Naive thymus-derived CD8-positive, alpha-beta T cell (primary cell): ENCODE measurements at regions not wholly inside any gene's neighbourhood (a gene's known extent, or its start where the extent isn't known, plus 50 kb on each side); places are given as distances from the start of the nearest gene placed in this dataset.
"Not testable (repeated sequence)": the region's sequence is repeated elsewhere in the genome, so short reads cannot be mapped to it uniquely, and the experiment has no call there.

ENCODE experiments used
- ATAC-seq, 2 donors: fragments of 150-1000 bp; cut with Tn5 transposase in 1 of 2; sonication (Bioruptor Pico), chemical (Tn5 transposase) in 1 of 2; 1 replicate in 1 of 2; 2 replicates in 1 of 2; pipeline ENCODE4 v1.10.0; 2021; ENCODE audit warnings: mild to moderate bottlenecking in 2 of 2, moderate library complexity in 2 of 2
- POLR2A ChIA-PET: fragments of 350-600 bp; sonication (Branson Sonifier 250); formaldehyde crosslinking; loops from one replicate; lab custom pipeline; 2021; ENCODE audit warnings: antibody characterized with exemption; lab: Charles Lee
- DNase-seq, 10 donors: peaks; one replicate each; pipeline versions ENCODE4 v3.0.0 to v3.0.0-alpha.2; 2020 to 2022
- H3K27ac Mint-ChIP-seq, 10 donors: one replicate each; pipeline ENCODE4 v1.8.0; 2020 to 2022; ENCODE audit warnings: mild to moderate bottlenecking in 10 of 10, mixed read lengths in 10 of 10, moderate library complexity in 4 of 10, inconsistent platforms in 1 of 10
- H3K27me3 Mint-ChIP-seq, 5 donors: one replicate each; pipeline ENCODE4 v1.8.0; 2021 to 2022; ENCODE audit warnings: mixed read lengths in 5 of 5
- H3K36me3 Mint-ChIP-seq, 3 donors: one replicate each; pipeline ENCODE4 v1.8.0; 2020 to 2022; ENCODE audit warnings: mixed read lengths in 3 of 3, mild to moderate bottlenecking in 2 of 3, inconsistent platforms in 1 of 3
- H3K4me1 Mint-ChIP-seq, 4 donors: one replicate each; pipeline ENCODE4 v1.8.0; 2021 to 2022; ENCODE audit warnings: mixed read lengths in 4 of 4
- H3K4me3 Mint-ChIP-seq, 10 donors: one replicate each; pipeline ENCODE4 v1.8.0; 2020 to 2022; ENCODE audit warnings: mild to moderate bottlenecking in 10 of 10, mixed read lengths in 10 of 10, moderate library complexity in 6 of 10, inconsistent platforms in 1 of 10
- H3K9me3 Mint-ChIP-seq, 9 donors: one replicate each; pipeline ENCODE4 v1.8.0; 2020 to 2022; ENCODE audit warnings: mixed read lengths in 9 of 9, mild to moderate bottlenecking in 3 of 9, inconsistent platforms in 1 of 9, moderate library complexity in 1 of 9

DNA sequence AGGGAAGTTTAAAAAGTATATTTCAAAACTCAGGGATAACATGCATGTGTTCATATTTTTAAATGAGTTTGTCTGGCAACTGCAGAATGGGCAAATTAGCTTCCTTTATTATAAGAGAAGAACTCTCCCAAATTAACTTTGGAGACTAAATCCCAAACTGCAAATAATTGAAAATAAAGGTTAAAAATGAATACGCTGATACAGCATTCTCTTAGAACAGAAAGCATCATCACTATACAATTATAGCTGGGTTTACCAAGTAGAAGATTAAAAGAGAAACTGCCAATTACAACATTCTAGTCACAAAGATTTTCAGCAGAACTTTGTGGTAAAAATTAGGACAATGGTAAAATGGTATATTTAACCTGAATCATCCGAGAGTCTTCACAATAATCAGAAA, 73.3 kb downstream of the OLFM4 start:
- no peak overlapping the region for H3K27ac Mint-ChIP-seq
- H3K4me3 Mint-ChIP-seq = no peak overlapping the region
- peaks cover 0 to 15% (median 5%) of the 10 kb centered on the region in 5 donors for H3K27me3 Mint-ChIP-seq
- peaks cover 0 to 9% (median 7%) of the 10 kb centered on the region in 9 donors for H3K9me3 Mint-ChIP-seq
- H3K36me3 Mint-ChIP-seq = peaks cover 0 to 6% (median 0%) of the 10 kb centered on the region in 3 donors
- DNase-seq (no peak), ATAC-seq (no peak)
- H3K4me1 Mint-ChIP-seq = no peaks in the 10 kb centered on the region
- POLR2A ChIA-PET = no interaction called here

DNA sequence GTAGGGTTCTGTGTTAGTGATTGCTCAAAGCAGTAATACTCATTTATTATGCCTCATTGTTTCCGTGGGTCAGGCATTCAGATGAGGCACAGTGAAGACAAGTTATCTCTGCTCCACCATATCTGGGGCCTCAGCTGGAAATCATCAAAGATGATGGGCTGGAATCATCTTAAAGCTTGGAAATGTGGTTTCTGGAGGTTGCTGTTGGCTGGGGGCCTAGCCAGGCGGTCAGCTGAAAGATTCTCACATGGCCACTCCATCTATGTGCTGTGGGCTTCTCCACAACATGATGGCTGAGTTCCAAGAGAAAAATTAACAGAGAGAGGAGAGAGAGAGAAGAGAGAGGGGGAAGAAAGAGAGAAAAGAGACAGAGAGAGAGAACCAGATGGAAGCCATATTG, 75.5 kb downstream of the OLFM4 start:
- Mint-ChIP-seq H3K27ac (no peak overlapping the region), H3K36me3 (no peaks in the 10 kb centered on the region), H3K4me3 (no peak overlapping the region), H3K27me3 (peaks cover under 1 to 17% (median 8%) of the 10 kb centered on the region in 5 donors), H3K4me1 (no peaks in the 10 kb centered on the region), H3K9me3 (peaks cover 0 to 8% (median 0%) of the 10 kb centered on the region in 9 donors)
- DNase-seq = no peak
- POLR2A ChIA-PET = no interaction called here
- no peak for ATAC-seq

DNA sequence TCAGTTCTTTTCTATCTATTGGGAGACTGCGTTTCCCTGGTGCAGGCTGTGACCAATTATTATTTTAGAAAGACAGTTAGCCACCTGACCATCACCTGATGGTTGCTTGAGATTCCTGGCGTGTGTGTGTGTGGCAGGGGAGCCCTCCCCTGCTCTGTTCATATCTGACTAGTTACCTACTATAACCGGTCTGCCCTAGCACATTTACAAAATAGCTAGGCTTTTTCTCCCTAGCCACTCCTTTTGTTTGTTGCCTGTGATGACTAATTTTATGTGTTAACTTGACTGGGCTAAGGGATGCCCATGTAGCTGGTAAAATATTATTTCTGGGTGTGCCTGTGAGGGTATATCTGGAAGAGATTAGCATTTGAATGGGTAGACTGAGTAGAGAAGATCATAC, 76.9 kb downstream of the OLFM4 start:
- Mint-ChIP-seq H3K36me3 (no peaks in the 10 kb centered on the region), H3K27ac (no peak overlapping the region), H3K27me3 (peaks cover 0 to 13% (median 2%) of the 10 kb centered on the region in 5 donors), H3K4me3 (no peak overlapping the region), H3K4me1 (no peaks in the 10 kb centered on the region), H3K9me3 (peaks cover 0 to 11% (median 0%) of the 10 kb centered on the region in 9 donors)
- POLR2A ChIA-PET = no interaction called here
- ATAC-seq = no peak
- DNase-seq = no peak

DNA sequence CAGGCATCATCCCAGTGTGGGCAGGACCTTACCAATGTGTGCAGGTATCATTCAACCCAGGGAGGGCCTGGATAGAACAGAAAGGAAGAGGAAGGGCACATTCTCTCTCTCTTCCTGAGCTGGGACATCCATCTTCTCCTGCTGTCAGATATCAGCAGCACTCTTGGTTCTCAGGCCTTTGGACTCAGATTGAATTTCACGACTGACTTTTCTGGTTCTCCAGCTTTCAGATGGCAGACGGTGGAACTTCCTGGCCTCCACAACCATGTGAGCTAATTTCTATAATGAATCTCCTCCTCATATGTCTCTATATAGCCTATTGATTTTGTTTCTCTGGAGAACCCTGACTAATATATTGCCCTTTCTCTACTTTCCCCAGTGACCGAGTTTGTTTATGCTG, 77.3 kb downstream of the OLFM4 start:
- ATAC-seq = no peak
- H3K36me3 Mint-ChIP-seq = no peaks in the 10 kb centered on the region

DNA sequence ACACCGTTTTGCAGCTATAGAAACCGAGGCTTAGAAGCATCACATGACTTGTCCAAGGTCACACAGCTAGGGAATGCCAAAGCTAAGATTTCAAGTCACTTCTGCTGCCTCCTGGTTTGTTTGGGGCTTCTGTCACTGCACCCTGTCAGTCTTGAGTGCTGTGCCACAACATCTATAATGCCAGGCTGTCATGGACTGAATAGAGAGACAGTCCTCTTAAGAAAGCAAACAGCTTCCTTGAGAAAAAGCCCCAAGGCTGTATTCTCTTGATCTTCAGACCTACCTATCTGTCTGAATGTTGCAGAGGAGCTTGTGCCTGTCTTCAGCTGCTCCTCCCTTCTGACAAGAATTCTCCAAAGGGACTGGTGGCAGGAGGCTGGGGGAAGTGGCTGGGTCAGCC, 81.6 kb downstream of the OLFM4 start:
- Mint-ChIP-seq H3K4me1 (no peaks in the 10 kb centered on the region), H3K4me3 (no peak overlapping the region), H3K27me3 (peaks cover 0 to 15% (median 5%) of the 10 kb centered on the region in 5 donors), H3K9me3 (peaks cover 0 to 11% (median 0%) of the 10 kb centered on the region in 9 donors), H3K36me3 (no peaks in the 10 kb centered on the region), H3K27ac (no peak overlapping the region)
- POLR2A ChIA-PET = no interaction called here
- ATAC-seq (no peak), DNase-seq (no peak)

More for the DNA sequence above, 77.3 kb downstream of the OLFM4 start:
- Mint-ChIP-seq H3K27me3 (peaks cover 2 to 13% (median 3%) of the 10 kb centered on the region in 5 donors), H3K27ac (no peak overlapping the region), H3K9me3 (peaks cover 0 to 11% (median 0%) of the 10 kb centered on the region in 9 donors), H3K4me3 (no peak overlapping the region), H3K4me1 (no peaks in the 10 kb centered on the region)
- POLR2A ChIA-PET = no interaction called here
- DNase-seq = no peak

DNA sequence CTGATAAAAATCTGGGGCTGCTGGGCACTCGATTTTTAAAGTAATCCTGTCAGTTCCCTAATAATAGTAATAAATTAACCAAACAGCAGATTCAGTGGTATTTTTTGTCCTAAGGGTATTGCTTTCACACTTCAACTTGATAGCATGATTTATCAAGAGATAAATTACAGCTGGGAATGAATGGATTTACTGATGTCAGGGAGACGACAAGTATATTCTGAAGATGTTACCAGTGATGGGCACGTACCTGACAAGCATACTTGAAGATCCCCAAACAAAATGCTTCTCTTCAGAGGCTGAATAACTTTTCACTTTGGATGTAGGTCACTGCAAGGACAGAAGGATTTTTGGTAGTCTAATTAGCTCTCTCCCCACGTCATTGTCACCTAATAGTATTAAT, 82.0 kb downstream of the OLFM4 start:
- ATAC-seq = no peak
- H3K9me3 Mint-ChIP-seq = peaks cover 0 to 11% (median 0%) of the 10 kb centered on the region in 9 donors
- peak overlapping the region in 1 of 10 donors; percentile 86 for H3K27ac Mint-ChIP-seq

DNA sequence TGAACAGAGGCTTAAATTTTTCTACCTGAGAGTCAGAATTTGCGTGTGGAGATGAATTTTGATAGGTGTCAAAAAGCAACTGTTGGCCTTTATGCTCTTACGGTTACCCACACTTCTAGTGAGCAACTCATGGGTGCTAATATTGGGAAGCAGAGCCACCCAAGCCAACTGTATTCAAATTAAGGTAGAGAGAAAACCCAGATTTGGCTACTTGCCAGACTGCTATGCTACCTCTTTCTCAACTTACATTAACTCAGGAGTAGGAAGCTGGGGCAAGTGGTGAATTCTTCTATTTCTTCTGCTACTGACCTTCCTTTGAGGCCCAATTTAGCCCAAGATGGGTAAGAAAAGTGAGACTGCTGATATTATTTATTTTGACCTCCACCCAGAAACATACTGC, 83.9 kb downstream of the OLFM4 start:
- Mint-ChIP-seq H3K9me3 (peaks cover 0 to 7% (median 4%) of the 10 kb centered on the region in 9 donors), H3K4me3 (no peak overlapping the region), H3K4me1 (no peaks in the 10 kb centered on the region), H3K27me3 (peaks cover 0 to 10% (median 2%) of the 10 kb centered on the region in 5 donors), H3K36me3 (no peaks in the 10 kb centered on the region), H3K27ac (no peak overlapping the region)
- no peak for ATAC-seq
- POLR2A ChIA-PET = no interaction called here
- DNase-seq = no peak

More for the DNA sequence above, 82.0 kb downstream of the OLFM4 start:
- no peaks in the 10 kb centered on the region for H3K36me3 Mint-ChIP-seq
- no peak for DNase-seq
- H3K27me3 Mint-ChIP-seq = peaks cover 0 to 15% (median 5%) of the 10 kb centered on the region in 5 donors
- H3K4me1 Mint-ChIP-seq = no peaks in the 10 kb centered on the region
- POLR2A ChIA-PET = no interaction called here
- H3K4me3 Mint-ChIP-seq = no peak overlapping the region

DNA sequence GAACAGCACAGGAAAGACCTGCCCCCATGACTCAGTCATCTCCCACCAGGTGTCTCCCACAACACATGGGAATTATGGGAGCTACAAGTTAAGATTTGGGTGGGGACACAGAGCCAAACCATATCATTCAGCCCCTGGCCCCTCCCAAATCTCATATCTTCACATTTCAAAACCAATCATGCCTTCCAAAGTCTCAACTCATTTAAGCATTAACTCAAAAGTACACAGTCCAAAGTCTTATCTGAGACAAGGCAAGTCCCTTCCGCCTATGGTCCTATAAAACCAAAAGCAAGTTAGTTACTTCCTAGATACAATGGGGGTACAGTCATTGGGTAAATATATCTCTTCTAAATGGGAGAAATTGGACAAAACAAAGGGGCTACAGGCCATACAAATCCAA, 88.4 kb downstream of the OLFM4 start:
- H3K36me3 Mint-ChIP-seq, H3K27ac Mint-ChIP-seq, POLR2A ChIA-PET, DNase-seq, ATAC-seq, H3K27me3 Mint-ChIP-seq, H3K4me3 Mint-ChIP-seq, H3K4me1 Mint-ChIP-seq: not testable (repeated sequence)
- peaks cover 0 to 20% (median 7%) of the 10 kb centered on the region in 9 donors for H3K9me3 Mint-ChIP-seq

DNA sequence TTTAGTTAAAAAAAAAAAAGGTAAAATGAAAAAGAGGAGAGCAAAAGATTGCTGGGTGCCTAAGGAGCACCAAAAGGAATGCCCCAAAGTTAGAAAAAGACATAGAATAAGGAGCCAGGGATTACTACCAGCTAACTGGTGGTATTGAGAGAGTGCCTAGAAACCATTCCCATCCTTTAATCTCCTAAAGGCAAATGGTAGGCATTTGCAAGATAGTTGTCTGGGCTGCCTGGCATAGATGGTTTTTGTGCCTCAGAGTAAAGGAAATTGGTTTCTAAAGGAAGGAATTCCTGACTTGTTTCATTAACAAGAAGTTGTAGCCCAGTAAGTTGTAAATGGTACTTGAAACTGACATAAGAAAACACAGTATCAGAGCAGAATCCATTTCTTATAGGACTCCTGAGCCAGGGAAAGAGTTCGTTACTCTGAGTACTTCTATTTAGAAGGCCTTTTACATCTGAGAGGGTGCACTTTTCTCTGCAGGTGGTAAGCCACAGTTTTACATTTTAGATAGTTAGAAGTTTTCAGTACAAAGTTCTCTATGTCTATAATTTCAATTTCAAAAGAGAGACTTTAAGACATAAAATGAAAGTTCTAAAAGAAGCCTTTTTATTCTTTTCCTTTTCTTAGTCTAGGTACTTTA, 92.6 kb downstream of the OLFM4 start:
- Mint-ChIP-seq H3K36me3 (no peaks in the 10 kb centered on the region), H3K27ac (no peak overlapping the region), H3K9me3 (peaks cover 0 to 20% (median 7%) of the 10 kb centered on the region in 9 donors), H3K27me3 (peaks cover 0 to 2% (median 0%) of the 10 kb centered on the region in 5 donors), H3K4me1 (no peaks in the 10 kb centered on the region), H3K4me3 (no peak overlapping the region)
- DNase-seq (no peak), ATAC-seq (no peak)
- POLR2A ChIA-PET = no interaction called here

DNA sequence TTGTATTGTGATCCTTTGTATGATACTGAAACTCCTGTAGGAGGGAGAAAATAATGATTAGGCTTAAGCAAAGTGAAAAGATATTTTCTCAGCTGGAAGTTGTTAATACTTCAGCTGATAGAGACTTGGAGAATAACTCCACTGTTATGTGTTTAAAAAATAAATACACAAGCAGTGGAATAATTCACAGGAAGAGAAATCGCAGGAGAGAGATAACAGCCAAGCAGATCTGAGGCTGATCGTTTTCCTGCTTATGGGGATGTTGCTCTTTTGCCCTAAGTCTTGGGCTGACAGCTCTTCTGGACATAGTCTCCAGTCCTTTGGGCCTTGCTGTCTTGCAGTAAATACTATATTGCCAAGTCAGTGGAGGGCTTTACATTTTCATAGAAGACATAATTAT, 93.3 kb downstream of the OLFM4 start:
- no peaks in the 10 kb centered on the region for H3K36me3 Mint-ChIP-seq
- H3K27me3 Mint-ChIP-seq = peaks cover 0 to 2% (median 0%) of the 10 kb centered on the region in 5 donors
- no peak overlapping the region for H3K4me3 Mint-ChIP-seq
- no peak for DNase-seq
- no peak overlapping the region for H3K27ac Mint-ChIP-seq
- POLR2A ChIA-PET = no interaction called here
- no peaks in the 10 kb centered on the region for H3K4me1 Mint-ChIP-seq
- no peak for ATAC-seq
- peaks cover 0 to 20% (median 6%) of the 10 kb centered on the region in 9 donors for H3K9me3 Mint-ChIP-seq

DNA sequence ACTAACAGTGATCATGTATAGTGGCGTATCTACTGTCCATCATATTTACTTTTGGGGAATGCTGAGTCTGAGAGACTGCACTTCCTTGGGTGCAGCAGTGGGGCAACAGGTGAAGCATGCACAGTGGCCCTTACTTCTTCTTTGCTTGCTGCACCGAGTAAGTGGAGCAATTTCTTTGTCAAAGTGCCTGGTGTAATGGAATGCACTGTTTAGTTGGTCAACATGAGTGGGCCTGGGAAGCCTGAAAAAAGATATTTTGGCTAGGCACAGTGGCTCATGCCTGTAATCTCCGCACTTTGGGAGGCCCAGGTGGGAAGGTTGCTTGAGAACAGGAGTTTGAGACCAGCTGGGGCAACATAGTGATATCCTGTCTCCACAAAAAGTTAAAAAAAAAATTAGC, 94.9 kb downstream of the OLFM4 start:
- Mint-ChIP-seq H3K27me3 (peaks cover 0 to 6% (median 0%) of the 10 kb centered on the region in 5 donors), H3K4me3 (no peak overlapping the region), H3K9me3 (peaks cover 0 to 4% (median 2%) of the 10 kb centered on the region in 9 donors), H3K36me3 (no peaks in the 10 kb centered on the region), H3K27ac (no peak overlapping the region), H3K4me1 (no peaks in the 10 kb centered on the region)
- ATAC-seq = no peak
- POLR2A ChIA-PET = no interaction called here
- DNase-seq = no peak

DNA sequence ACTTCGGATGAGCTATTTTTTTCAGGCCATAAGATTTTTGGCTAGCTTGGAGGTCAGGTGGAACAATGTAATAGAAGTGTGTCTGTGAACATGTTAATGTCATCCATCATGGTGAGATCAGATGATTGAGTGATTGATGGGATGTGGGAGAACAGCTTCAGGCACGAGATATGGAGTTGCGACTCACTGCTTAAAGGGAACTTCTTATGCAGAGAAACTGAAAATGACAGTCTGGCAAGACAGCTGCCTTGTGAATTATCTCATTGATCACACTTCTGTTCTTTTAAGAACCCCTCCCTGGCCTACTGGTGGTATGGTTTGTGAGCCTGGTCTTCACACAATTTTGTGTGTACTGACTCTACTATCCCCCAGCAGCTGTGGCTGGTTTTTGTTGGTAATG, 96.0 kb downstream of the OLFM4 start:
- Mint-ChIP-seq H3K27ac (no peak overlapping the region), H3K9me3 (peaks cover 0 to 2% (median 0%) of the 10 kb centered on the region in 9 donors), H3K36me3 (no peaks in the 10 kb centered on the region), H3K4me1 (no peaks in the 10 kb centered on the region), H3K4me3 (no peak overlapping the region), H3K27me3 (peaks cover 0 to 6% (median 0%) of the 10 kb centered on the region in 5 donors)
- DNase-seq = no peak
- ATAC-seq = no peak
- POLR2A ChIA-PET = no interaction called here

DNA sequence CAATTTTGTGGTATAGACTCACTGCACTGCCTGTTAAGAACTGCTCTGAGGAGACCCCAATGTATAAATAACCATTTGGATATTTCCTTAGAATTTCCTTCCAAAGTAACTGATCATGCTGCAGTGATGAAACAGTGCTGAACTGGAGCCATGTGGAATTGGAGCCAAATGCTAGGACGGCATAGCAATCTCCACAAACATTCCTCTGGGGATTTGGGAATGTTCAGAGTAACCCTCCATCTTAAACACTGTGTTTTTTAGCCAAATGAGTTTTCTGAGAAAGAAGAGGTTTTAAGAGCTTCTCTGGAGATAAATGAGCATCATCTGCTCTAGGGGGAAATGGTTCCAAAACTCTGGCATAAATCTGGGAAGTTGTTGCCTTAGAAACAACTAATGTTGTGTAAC, 98.2 kb downstream of the OLFM4 start:
- Mint-ChIP-seq H3K36me3 (no peaks in the 10 kb centered on the region), H3K27me3 (peaks cover 0 to 6% (median 0%) of the 10 kb centered on the region in 5 donors)

DNA sequence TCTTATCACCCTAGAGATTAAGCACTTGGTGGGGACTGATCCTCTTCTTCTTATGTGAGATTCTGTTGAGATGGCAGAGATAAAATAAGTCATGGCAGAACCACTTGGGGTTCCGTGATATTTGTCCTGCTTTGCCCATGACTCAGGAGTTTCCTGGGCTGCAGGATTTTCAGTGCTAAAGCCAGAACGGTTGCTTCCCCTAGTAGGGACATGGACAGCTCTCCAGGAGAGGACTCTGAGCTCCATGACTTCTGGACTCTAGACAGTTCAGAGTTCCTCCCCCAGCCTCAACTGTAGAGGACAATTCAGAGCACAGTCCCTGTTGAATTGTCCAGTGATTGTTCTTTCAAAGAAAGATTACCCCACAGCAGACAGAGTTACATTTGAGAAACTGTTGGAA, 98.8 kb downstream of the OLFM4 start:
- Mint-ChIP-seq H3K9me3 (peaks cover 0 to 2% (median 0%) of the 10 kb centered on the region in 9 donors), H3K4me3 (no peak overlapping the region)
- POLR2A ChIA-PET = no interaction called here

More for the DNA sequence above, 98.2 kb downstream of the OLFM4 start:
- ATAC-seq (no peak), DNase-seq (no peak)
- Mint-ChIP-seq H3K4me3 (no peak overlapping the region), H3K4me1 (no peaks in the 10 kb centered on the region), H3K27ac (no peak overlapping the region), H3K9me3 (peaks cover 0 to 2% (median 0%) of the 10 kb centered on the region in 9 donors)
- POLR2A ChIA-PET = no interaction called here

More for the DNA sequence above, 98.8 kb downstream of the OLFM4 start:
- no peak for ATAC-seq
- DNase-seq = no peak
- Mint-ChIP-seq H3K27me3 (peaks cover 0 to 9% (median 0%) of the 10 kb centered on the region in 5 donors), H3K4me1 (no peaks in the 10 kb centered on the region), H3K36me3 (no peaks in the 10 kb centered on the region), H3K27ac (no peak overlapping the region)
